ENCODE measurements at regions not wholly inside any gene's neighbourhood (a gene's known extent, or its start where the extent isn't known, plus 50 kb on each side); places are given as distances from the start of the nearest gene placed in this dataset.

DNA sequence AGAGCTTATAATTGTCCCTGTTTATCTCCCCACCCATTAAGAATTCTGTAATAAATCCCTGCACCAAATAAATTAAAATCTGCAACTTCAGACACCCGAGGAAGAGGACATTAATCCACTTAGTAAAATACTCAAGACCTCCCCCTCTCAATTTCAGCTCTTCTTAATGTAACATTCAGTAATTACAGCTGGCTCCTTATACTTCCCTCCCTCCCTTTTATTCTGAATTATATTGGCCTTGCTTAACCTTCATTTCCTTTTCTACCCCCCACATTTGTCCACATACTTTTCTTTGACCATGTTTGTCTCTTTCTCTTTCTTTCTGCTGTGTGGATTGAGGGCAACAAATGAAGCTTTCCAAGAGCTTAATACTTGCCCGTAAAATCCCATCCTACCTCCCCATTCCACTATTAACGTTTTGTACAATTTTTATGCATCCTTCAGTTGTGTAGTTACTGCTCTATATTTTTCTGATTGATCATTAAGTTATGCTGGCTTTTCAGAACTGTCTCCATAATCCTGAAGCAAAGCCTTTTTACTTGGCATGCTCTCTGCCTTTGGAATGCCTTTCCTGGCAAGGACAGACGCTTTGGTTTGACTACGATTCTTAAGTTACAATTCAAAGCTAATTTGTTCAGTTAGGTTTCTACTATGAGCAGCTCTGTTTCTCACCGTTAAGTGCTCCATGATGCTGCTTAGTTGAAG, 580.1 kb downstream of the ZEB2 start:
- intact Hi-C loops (cut with micrococcal nuclease) = no loop called here
- ChIA-PET POLR2A (no interaction called here), CTCF (interaction anchor here (1.1 kb wide), 1 partner anchor 10 kb away, joined by 3 read pairs; no protein-coding TSS in a partner anchor)
- H4K20me1 ChIP-seq (ENCODE audit: control insufficient read depth, insufficient read depth, low read length, poor library complexity, severe bottlenecking) = no peaks in the 10 kb centered on the region
- H3K9me3 Mint-ChIP-seq (ENCODE audit: insufficient read depth) = no peaks in the 10 kb centered on the region
- H3K27ac ChIP-seq (ENCODE audit: low read length in 2 of 2) = no peak overlapping the region
- peaks cover 30% of the 10 kb centered on the region for H3K27me3 Mint-ChIP-seq
- no peaks in the 10 kb centered on the region for H3K79me2 ChIP-seq (ENCODE audit: control insufficient read depth, insufficient read depth, low read length)
- H3K27ac Mint-ChIP-seq = no peak overlapping the region
- H3K9me3 ChIP-seq (ENCODE audit: control extremely low read depth in 1 of 3, control insufficient read depth in 2 of 3, insufficient read depth in 1 of 3, low read length in 2 of 3) = no peaks in the 10 kb centered on the region
- no peak overlapping the region for H3K4me3 ChIP-seq (ENCODE audit: control extremely low read depth in 1 of 5, extremely low read depth in 1 of 5, insufficient read depth in 1 of 5, low read depth in 2 of 5, low read length in 4 of 5)
- no peak overlapping the region for H2AFZ ChIP-seq (ENCODE audit: insufficient read depth, low read depth, low read length, poor library complexity, severe bottlenecking)
- H3K4me1 ChIP-seq (ENCODE audit: control insufficient read depth in 2 of 2, insufficient read depth in 2 of 2, low read length in 2 of 2) = peaks cover 9 to 17% of the 10 kb centered on the region in 2 donors
- DNase-seq = no peak
- H3K4me2 ChIP-seq (replicated peaks; ENCODE audit: low read depth, low read length, poor library complexity, severe bottlenecking) = no peak overlapping the region
- H3K4me3 Mint-ChIP-seq = no peak overlapping the region
- peaks cover 0 to 13% (median 9%) of the 10 kb centered on the region in 4 experiments for H3K27me3 ChIP-seq (replicated peaks in 1 of 4; ENCODE audit: control extremely low read depth in 1 of 4, control insufficient read depth in 3 of 4, insufficient read depth in 4 of 4, low read length in 3 of 4)
- H3K9ac ChIP-seq (ENCODE audit: low read length) = no peak overlapping the region
- no peaks in the 10 kb centered on the region for H3K36me3 ChIP-seq (replicated peaks in 1 of 2; ENCODE audit: control extremely low read depth in 1 of 2, control insufficient read depth in 1 of 2, extremely low read depth in 1 of 2, insufficient read depth in 2 of 2, low read length in 1 of 2)
- TF ChIP-seq, protein P1, sequence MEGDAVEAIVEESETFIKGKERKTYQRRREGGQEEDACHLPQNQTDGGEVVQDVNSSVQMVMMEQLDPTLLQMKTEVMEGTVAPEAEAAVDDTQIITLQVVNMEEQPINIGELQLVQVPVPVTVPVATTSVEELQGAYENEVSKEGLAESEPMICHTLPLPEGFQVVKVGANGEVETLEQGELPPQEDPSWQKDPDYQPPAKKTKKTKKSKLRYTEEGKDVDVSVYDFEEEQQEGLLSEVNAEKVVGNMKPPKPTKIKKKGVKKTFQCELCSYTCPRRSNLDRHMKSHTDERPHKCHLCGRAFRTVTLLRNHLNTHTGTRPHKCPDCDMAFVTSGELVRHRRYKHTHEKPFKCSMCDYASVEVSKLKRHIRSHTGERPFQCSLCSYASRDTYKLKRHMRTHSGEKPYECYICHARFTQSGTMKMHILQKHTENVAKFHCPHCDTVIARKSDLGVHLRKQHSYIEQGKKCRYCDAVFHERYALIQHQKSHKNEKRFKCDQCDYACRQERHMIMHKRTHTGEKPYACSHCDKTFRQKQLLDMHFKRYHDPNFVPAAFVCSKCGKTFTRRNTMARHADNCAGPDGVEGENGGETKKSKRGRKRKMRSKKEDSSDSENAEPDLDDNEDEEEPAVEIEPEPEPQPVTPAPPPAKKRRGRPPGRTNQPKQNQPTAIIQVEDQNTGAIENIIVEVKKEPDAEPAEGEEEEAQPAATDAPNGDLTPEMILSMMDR (IDR thresholded peaks at IDR 0.05) = no peak
- TF ChIP-seq EZH2 (IDR thresholded peaks at IDR 0.05; ENCODE audit: borderline replicate concordance, insufficient read depth, low read depth, low read length, poor library complexity, severe bottlenecking) = no peak
- peaks cover 16% of the 10 kb centered on the region for H3K4me1 Mint-ChIP-seq
- no peak for ATAC-seq (ENCODE audit: low read depth)
- 100% methylated on average over 3 of the region's 6 CpGs for WGBS (ENCODE audit: insufficient coverage)

DNA sequence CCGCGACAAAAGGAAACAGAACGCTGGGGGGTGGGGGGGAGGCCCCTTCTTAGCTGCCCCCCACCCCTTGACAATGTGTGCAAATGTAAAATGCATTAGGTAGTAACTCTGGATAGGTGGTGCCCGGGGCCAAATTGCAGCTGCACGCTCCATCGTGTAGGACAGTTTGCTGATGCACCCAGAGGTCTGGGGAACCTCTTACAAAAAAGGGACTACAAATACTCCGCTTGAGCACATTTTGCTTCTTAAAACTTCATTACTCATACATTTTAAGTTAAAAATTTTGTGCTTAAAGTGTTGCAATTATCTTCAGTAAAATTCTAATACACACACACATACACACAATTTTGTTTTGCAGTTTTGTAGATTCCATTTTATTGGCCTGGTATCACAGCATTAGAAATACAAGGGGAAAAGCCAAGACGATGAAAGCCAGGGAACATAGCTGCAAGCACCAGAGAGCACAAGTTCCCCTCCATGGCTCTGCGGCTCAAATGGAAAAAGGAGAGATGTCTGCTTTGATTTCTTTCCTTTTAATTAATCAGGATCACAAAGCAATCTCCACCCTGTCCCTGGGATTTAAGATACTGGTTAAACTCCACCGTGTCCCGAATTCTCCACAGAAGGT, 582.1 kb downstream of the ZEB2 start:
- CTCF ChIA-PET = no interaction called here

More for the DNA sequence above, 582.1 kb downstream of the ZEB2 start:
- Histone ChIP-seq H4K20me1 (ENCODE audit: control insufficient read depth, insufficient read depth, low read length, poor library complexity, severe bottlenecking) (no peaks in the 10 kb centered on the region), H3K4me2 (replicated peaks; ENCODE audit: low read depth, low read length, poor library complexity, severe bottlenecking) (peak overlapping the region; percentile 71), H3K27me3 (replicated peaks in 1 of 4; ENCODE audit: control extremely low read depth in 1 of 4, control insufficient read depth in 3 of 4, insufficient read depth in 4 of 4, low read length in 3 of 4) (peaks cover 0 to 13% (median 9%) of the 10 kb centered on the region in 4 experiments), H3K9ac (ENCODE audit: low read length) (peak overlapping the region; percentile 45), H3K79me2 (ENCODE audit: control insufficient read depth, insufficient read depth, low read length) (no peaks in the 10 kb centered on the region), H3K36me3 (replicated peaks in 1 of 2; ENCODE audit: control extremely low read depth in 1 of 2, control insufficient read depth in 1 of 2, extremely low read depth in 1 of 2, insufficient read depth in 2 of 2, low read length in 1 of 2) (no peaks in the 10 kb centered on the region), H3K9me3 (ENCODE audit: control extremely low read depth in 1 of 3, control insufficient read depth in 2 of 3, insufficient read depth in 1 of 3, low read length in 2 of 3) (no peaks in the 10 kb centered on the region), H3K27ac (ENCODE audit: low read length in 2 of 2) (no peak overlapping the region), H2AFZ (ENCODE audit: insufficient read depth, low read depth, low read length, poor library complexity, severe bottlenecking) (no peak overlapping the region), H3K4me1 (ENCODE audit: control insufficient read depth in 2 of 2, insufficient read depth in 2 of 2, low read length in 2 of 2) (peaks cover 9 to 17% of the 10 kb centered on the region in 2 donors), H3K4me3 (ENCODE audit: control extremely low read depth in 1 of 5, extremely low read depth in 1 of 5, insufficient read depth in 1 of 5, low read depth in 2 of 5, low read length in 4 of 5) (peak overlapping the region in 2 of 5 experiments; percentile 10 to 36)
- 25% methylated on average over 2 of the region's 11 CpGs for WGBS (ENCODE audit: insufficient coverage)
- no peak for TF ChIP-seq EZH2 (IDR thresholded peaks at IDR 0.05; ENCODE audit: borderline replicate concordance, insufficient read depth, low read depth, low read length, poor library complexity, severe bottlenecking)
- TF ChIP-seq, protein P1 (IDR thresholded peaks at IDR 0.05) = no peak
- no peak overlapping the region for H3K27ac Mint-ChIP-seq
- intact Hi-C loops (cut with micrococcal nuclease) = no loop called here
- DNase-seq (no peak), ATAC-seq (ENCODE audit: low read depth) (no peak)
- H3K9me3 Mint-ChIP-seq (ENCODE audit: insufficient read depth) = no peaks in the 10 kb centered on the region
- peak overlapping the region; percentile 72 for H3K4me3 Mint-ChIP-seq
- POLR2A ChIA-PET = no interaction called here
- peaks cover 30% of the 10 kb centered on the region for H3K27me3 Mint-ChIP-seq
- peaks cover 16% of the 10 kb centered on the region for H3K4me1 Mint-ChIP-seq
